Keratinocyte (primary cell): ENCODE measurements at regions not wholly inside any gene's neighbourhood (a gene's known extent, or its start where the extent isn't known, plus 50 kb on each side); places are given as distances from the start of the nearest gene placed in this dataset.

Experiments used
- EZH2 ChIP-seq: IDR thresholded peaks from one replicate; pipeline ENCODE4 v1.6.1; 2012; ENCODE audit warnings: inconsistent platforms, mild to moderate bottlenecking, low read length, moderate library complexity
- TF ChIP-seq, protein P1 (sequence below), 3 experiments: IDR thresholded peaks in 1 of 3; conservative IDR thresholded peaks in 1 of 3; optimal IDR thresholded peaks in 1 of 3; 2 replicates in 2 of 3; 3 replicates in 1 of 3; pipeline versions ENCODE3 to v1.5.1; 2011; ENCODE audit warnings: low read length in 3 of 3, mild to moderate bottlenecking in 3 of 3, moderate library complexity in 2 of 3, control low read depth in 1 of 3, inconsistent platforms in 1 of 3; ENCODE audit not compliant: insufficient read depth in 2 of 3; ENCODE audit errors: extremely low read depth in 1 of 3

- TF ChIP-seq, protein P1, sequence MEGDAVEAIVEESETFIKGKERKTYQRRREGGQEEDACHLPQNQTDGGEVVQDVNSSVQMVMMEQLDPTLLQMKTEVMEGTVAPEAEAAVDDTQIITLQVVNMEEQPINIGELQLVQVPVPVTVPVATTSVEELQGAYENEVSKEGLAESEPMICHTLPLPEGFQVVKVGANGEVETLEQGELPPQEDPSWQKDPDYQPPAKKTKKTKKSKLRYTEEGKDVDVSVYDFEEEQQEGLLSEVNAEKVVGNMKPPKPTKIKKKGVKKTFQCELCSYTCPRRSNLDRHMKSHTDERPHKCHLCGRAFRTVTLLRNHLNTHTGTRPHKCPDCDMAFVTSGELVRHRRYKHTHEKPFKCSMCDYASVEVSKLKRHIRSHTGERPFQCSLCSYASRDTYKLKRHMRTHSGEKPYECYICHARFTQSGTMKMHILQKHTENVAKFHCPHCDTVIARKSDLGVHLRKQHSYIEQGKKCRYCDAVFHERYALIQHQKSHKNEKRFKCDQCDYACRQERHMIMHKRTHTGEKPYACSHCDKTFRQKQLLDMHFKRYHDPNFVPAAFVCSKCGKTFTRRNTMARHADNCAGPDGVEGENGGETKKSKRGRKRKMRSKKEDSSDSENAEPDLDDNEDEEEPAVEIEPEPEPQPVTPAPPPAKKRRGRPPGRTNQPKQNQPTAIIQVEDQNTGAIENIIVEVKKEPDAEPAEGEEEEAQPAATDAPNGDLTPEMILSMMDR (optimal IDR thresholded peaks at IDR 0.05 in 1 of 3, IDR thresholded peaks at IDR 0.05 in 1 of 3, conservative IDR thresholded peaks at IDR 0.05 in 1 of 3; ENCODE audit: extremely low read depth in 1 of 3, insufficient read depth in 2 of 3, low read length in 3 of 3): no peak
- TF ChIP-seq EZH2: no peak
Measured at GRCh38 chr4:178205826-178206225, 763.6 kb upstream of the AGA start.
